ENCODE measurements at regions not wholly inside any gene's neighbourhood (a gene's known extent, or its start where the extent isn't known, plus 50 kb on each side); places are given as distances from the start of the nearest gene placed in this dataset.

DNA sequence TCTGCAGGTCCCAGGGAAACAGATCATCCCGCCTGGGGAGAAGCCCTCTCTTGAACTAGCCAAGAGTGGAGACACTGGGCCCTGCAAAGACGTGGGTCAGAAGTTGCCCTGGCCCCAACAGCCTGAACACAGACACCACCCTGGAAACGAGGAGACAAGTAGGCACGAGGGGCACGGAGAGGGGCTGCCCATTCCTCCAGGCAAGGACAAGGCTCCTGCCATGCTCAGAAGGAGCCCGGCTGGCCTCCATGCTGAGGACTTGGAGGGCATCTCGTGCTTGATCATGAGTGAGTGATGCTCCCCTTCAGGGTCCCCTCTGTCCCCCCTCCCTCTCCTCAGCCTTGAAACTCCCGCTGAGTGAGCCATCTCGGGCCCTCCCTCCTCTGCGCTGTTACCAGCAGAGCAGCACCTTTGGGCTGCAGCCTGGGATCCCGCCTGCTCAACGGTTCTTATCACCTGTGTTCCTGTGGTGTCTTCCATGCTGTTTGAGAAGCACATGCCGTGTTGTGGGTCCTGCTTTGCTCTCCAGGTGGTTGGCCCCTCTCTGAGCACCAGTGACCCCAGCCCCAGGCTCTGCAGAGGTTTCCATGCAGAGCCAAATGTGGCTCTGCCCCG, 544.3 kb downstream of the TCERG1L start:
- no peak for TF ChIP-seq POLR2A (IDR thresholded peaks at IDR 0.05)
- TF ChIP-seq, protein P1, sequence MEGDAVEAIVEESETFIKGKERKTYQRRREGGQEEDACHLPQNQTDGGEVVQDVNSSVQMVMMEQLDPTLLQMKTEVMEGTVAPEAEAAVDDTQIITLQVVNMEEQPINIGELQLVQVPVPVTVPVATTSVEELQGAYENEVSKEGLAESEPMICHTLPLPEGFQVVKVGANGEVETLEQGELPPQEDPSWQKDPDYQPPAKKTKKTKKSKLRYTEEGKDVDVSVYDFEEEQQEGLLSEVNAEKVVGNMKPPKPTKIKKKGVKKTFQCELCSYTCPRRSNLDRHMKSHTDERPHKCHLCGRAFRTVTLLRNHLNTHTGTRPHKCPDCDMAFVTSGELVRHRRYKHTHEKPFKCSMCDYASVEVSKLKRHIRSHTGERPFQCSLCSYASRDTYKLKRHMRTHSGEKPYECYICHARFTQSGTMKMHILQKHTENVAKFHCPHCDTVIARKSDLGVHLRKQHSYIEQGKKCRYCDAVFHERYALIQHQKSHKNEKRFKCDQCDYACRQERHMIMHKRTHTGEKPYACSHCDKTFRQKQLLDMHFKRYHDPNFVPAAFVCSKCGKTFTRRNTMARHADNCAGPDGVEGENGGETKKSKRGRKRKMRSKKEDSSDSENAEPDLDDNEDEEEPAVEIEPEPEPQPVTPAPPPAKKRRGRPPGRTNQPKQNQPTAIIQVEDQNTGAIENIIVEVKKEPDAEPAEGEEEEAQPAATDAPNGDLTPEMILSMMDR (IDR thresholded peaks at IDR 0.05): no peak
